GM23338 (cell line): ENCODE measurements at regions not wholly inside any gene's neighbourhood (a gene's known extent, or its start where the extent isn't known, plus 50 kb on each side); places are given as distances from the start of the nearest gene placed in this dataset.

Experiments
- ATAC-seq: fragments of 200-7000 bp; cut with Tn5 transposase; 3 replicates; pipeline ENCODE4 v1.9.1; 2020
- DNase-seq: peaks from one replicate; pipeline ENCODE4 v3.0.0-alpha.2; 2015; ENCODE audit warnings: low spot score
- H2AFZ ChIP-seq: fragments of 200-600 bp; sonication (generic); 2 replicates; pipeline ENCODE4 v1.8.0; 2016; ENCODE audit warnings: antibody characterized with exemption, mild to moderate bottlenecking, moderate library complexity
- H3F3A ChIP-seq: fragments of 200-600 bp; sonication (generic); replicated peaks from 2 replicates; pipeline ENCODE4 v1.8.0; 2017; ENCODE audit warnings: antibody characterized with exemption, mixed run types, low read depth
- H3K27ac ChIP-seq: fragments of 200-600 bp; sonication (generic); 2 replicates; pipeline ENCODE4 v1.6.1; 2016; ENCODE audit warnings: low read depth
- H3K27me3 ChIP-seq: fragments of 200-600 bp; sonication (generic); 2 replicates; pipeline ENCODE4 v1.8.0; 2016; ENCODE audit warnings: mild to moderate bottlenecking, mixed run types, moderate library complexity; ENCODE audit not compliant: insufficient read depth
- H3K36me3 ChIP-seq: fragments of 200-600 bp; sonication (generic); 2 replicates; pipeline ENCODE4 v1.8.0; 2016; ENCODE audit warnings: mild to moderate bottlenecking; ENCODE audit not compliant: insufficient read depth
- H3K4me1 ChIP-seq: fragments of 200-600 bp; sonication (generic); 2 replicates; pipeline ENCODE4 v1.8.0; 2016; ENCODE audit warnings: mild to moderate bottlenecking, moderate library complexity; ENCODE audit not compliant: insufficient read depth
- H3K4me2 ChIP-seq: fragments of 200-600 bp; sonication (generic); 2 replicates; pipeline ENCODE4 v1.7.1; 2017; ENCODE audit warnings: mixed run types
- H3K4me3 ChIP-seq: fragments of 200-600 bp; sonication (generic); 2 replicates; pipeline ENCODE4 v1.6.1; 2016; ENCODE audit warnings: mixed run types
- H3K79me2 ChIP-seq: fragments of 200-600 bp; sonication (generic); replicated peaks from 2 replicates; pipeline ENCODE4 v1.8.0; 2017; ENCODE audit warnings: mild to moderate bottlenecking; ENCODE audit not compliant: insufficient read depth
- H3K9me2 ChIP-seq: fragments of 200-600 bp; sonication (generic); 2 replicates; pipeline ENCODE4 v1.8.0; 2017; ENCODE audit not compliant: insufficient read depth
- H4K20me1 ChIP-seq: fragments of 200-600 bp; sonication (generic); replicated peaks from 2 replicates; pipeline ENCODE4 v1.8.0; 2017; ENCODE audit warnings: mild to moderate bottlenecking; ENCODE audit not compliant: insufficient read depth
- H3K27ac Mint-ChIP-seq: 2 replicates; pipeline ENCODE4 v1.8.0; 2020; ENCODE audit warnings: inconsistent platforms, mild to moderate bottlenecking, moderate library complexity, mixed read lengths
- H3K27me3 Mint-ChIP-seq: 3 replicates; pipeline ENCODE4 v1.8.0; 2022; ENCODE audit warnings: low read depth, mild to moderate bottlenecking, moderate library complexity, mixed read lengths, inconsistent platforms; ENCODE audit not compliant: insufficient read depth, poor library complexity
- H3K36me3 Mint-ChIP-seq: 3 replicates; pipeline ENCODE4 v1.8.0; 2021; ENCODE audit warnings: low read depth, mild to moderate bottlenecking, inconsistent platforms, moderate library complexity, mixed read lengths
- H3K4me1 Mint-ChIP-seq: 3 replicates; pipeline ENCODE4 v1.8.0; 2020; ENCODE audit warnings: mild to moderate bottlenecking, inconsistent platforms, mixed read lengths
- H3K4me3 Mint-ChIP-seq: 3 replicates; pipeline ENCODE4 v1.8.0; 2021; ENCODE audit warnings: moderate library complexity, mild to moderate bottlenecking, inconsistent platforms, mixed read lengths
- H3K9me3 Mint-ChIP-seq: 3 replicates; pipeline ENCODE4 v1.8.0; 2020; ENCODE audit warnings: moderate library complexity, mild to moderate bottlenecking, inconsistent platforms, mixed read lengths
- EZH2 ChIP-seq: fragments of 200-600 bp; sonication (generic); IDR thresholded peaks from one replicate; pipeline ENCODE4 v1.8.0; 2017; ENCODE audit warnings: antibody characterized with exemption, mild to moderate bottlenecking, low read depth; ENCODE audit not compliant: unreplicated experiment
- POLR2AphosphoS5 ChIP-seq: IDR thresholded peaks from 2 replicates; pipeline ENCODE4 v1.6.1; 2016; ENCODE audit warnings: antibody characterized with exemption, low read depth
- REST ChIP-seq: IDR thresholded peaks from one replicate; pipeline ENCODE4 v1.6.1; 2018; ENCODE audit warnings: antibody characterized with exemption; ENCODE audit not compliant: unreplicated experiment
- ZNF462 ChIP-seq: fragments of 250-450 bp; sonication (Bioruptor Pico); IDR thresholded peaks from 2 replicates; pipeline ENCODE4 v1.5.0; 2020; ENCODE audit warnings: mild to moderate bottlenecking, moderate library complexity

- no peaks in the 10 kb centered on the region for H3K27me3 Mint-ChIP-seq
- H3K36me3 Mint-ChIP-seq = no peaks in the 10 kb centered on the region
- Histone ChIP-seq H3K79me2 (no peaks in the 10 kb centered on the region), H3K4me2 (no peak overlapping the region), H3F3A (no peaks in the 10 kb centered on the region), H3K4me3 (no peak overlapping the region), H3K27me3 (no peaks in the 10 kb centered on the region), H2AFZ (no peak overlapping the region), H3K27ac (no peak overlapping the region), H4K20me1 (no peaks in the 10 kb centered on the region), H3K36me3 (no peaks in the 10 kb centered on the region), H3K4me1 (no peaks in the 10 kb centered on the region), H3K9me2 (no peaks in the 10 kb centered on the region)
- H3K27ac Mint-ChIP-seq = no peak overlapping the region
- no peak overlapping the region for H3K4me3 Mint-ChIP-seq
- no peaks in the 10 kb centered on the region for H3K9me3 Mint-ChIP-seq
- DNase-seq (no peak), ATAC-seq (no peak)
- no peaks in the 10 kb centered on the region for H3K4me1 Mint-ChIP-seq
- TF ChIP-seq REST = no peak
- TF ChIP-seq EZH2 = no peak
- TF ChIP-seq ZNF462 = no peak
- no peak for TF ChIP-seq POLR2AphosphoS5
Measured at GRCh38 chr2:41597680-41598079, 450.1 kb upstream of the PKDCC start.
